ENCODE measurements at regions not wholly inside any gene's neighbourhood (a gene's known extent, or its start where the extent isn't known, plus 50 kb on each side); places are given as distances from the start of the nearest gene placed in this dataset.
"Not testable (repeated sequence)": the region's sequence is repeated elsewhere in the genome, so short reads cannot be mapped to it uniquely, and the experiment has no call there.

DNA sequence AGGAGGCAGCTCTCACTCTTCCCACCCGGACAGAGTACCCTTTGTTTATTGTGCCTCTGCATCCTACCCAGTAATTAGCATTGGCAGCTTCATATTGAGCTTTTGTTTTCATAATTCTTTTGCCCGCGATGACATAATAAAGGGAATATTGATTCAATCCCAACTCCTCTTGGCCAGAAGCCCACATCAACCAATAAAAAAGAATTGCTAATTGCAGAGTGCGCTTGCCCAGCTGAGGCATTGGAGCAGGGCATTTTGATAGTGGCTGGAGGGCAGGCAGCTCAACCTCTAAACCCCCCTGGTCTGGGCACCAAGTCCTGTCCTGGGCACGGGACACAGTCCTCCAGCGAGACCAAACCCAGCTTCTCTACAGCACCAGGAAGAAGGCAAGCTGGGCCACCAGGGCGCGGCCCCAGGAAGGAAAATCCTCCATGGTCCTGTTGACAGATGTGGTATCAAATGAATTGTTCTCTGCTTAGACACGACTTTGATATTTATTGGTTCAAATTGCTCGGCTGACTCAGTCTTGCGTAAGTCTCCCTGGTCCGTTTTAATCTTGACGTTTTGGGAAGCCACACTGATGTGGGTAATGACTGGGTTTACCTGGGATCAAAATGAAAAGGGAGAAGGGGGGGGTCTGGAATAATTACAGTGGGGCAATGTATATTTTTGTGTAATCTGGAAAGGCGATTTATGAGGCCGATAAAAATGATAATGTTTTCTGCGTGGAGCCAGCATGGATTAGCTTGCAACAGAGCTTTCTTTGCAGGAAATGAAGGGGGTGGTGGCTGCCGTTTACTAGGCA is 220.7 kb upstream of the MSX2 start:
- ChIA-PET POLR2A (interaction anchor here (1.2 kb wide), 1 partner anchor 9 kb away, joined by 3 read pairs; no protein-coding TSS in a partner anchor), CTCF (no interaction called here)
- ATAC-seq = no peak
- no peak for DNase-seq
- no peaks in the 10 kb centered on the region for H3K36me3 Mint-ChIP-seq (ENCODE audit: low read depth)
- no peak overlapping the region for H3K4me3 Mint-ChIP-seq
- H3K27me3 Mint-ChIP-seq = peaks cover 2% of the 10 kb centered on the region
- no peak overlapping the region for H3K27ac Mint-ChIP-seq
- H3K9me3 Mint-ChIP-seq = peaks cover 2% of the 10 kb centered on the region
- no peak for TF ChIP-seq CTCF (IDR thresholded peaks at IDR 0.05)
- intact Hi-C loops (cut with micrococcal nuclease) = no loop called here
- no peaks in the 10 kb centered on the region for H3K4me1 Mint-ChIP-seq (ENCODE audit: low read depth)

GRCh38 chr5:174504266-174504726 is 220.1 kb upstream of the MSX2 start:
- no peak overlapping the region for H3K4me3 Mint-ChIP-seq
- no peak overlapping the region for H3K27ac Mint-ChIP-seq
- CTCF ChIA-PET = no interaction called here
- TF ChIP-seq CTCF (IDR thresholded peaks at IDR 0.05) = no peak
- no peaks in the 10 kb centered on the region for H3K4me1 Mint-ChIP-seq (ENCODE audit: low read depth)
- intact Hi-C loops (cut with micrococcal nuclease) = no loop called here
- ATAC-seq (no peak), DNase-seq (no peak)
- POLR2A ChIA-PET = no interaction called here
- H3K27me3 Mint-ChIP-seq = peaks cover 2% of the 10 kb centered on the region
- H3K36me3 Mint-ChIP-seq (ENCODE audit: low read depth) = no peaks in the 10 kb centered on the region
- H3K9me3 Mint-ChIP-seq = peaks cover 2% of the 10 kb centered on the region

- intact Hi-C loops (cut with micrococcal nuclease) = no loop called here
Measured at GRCh38 chr5:174505621-174506020, 218.8 kb upstream of the MSX2 start.

DNA sequence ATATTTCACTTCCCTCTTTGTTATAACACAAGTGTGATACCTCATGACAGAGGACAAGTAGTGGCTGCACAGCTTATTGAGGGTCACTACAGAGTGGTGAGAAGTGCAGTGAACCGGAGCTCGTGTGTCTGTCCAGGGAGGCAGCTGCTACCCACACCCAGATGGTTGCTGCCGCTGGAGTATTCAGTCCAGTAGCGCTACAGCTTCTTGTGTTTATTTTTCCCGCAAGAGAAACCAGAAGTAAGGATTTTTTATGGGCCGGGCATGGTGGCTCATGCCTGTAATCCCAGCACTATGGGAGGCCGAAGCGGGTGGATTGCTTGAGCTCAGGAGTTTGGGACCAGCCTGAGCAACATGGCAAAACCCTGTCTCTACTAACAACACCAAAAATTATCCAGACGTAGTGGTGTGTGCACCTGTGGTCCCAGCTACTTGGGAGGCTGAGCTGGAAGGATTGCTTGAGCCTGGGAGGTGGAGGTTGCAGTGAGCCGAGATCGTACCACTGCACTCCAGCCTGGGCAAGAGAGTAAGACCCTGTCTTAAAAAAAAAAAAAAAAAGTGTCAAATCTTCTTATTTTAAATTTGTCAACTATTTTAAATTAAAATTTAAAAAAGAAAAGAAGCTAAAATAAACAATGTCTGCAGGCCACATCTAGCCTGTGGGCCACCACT is 213.5 kb upstream of the MSX2 start:
- POLR2A ChIA-PET; H3K4me3 Mint-ChIP-seq; H3K27ac Mint-ChIP-seq; CTCF ChIA-PET; ATAC-seq; H3K36me3 Mint-ChIP-seq (ENCODE audit: low read depth); H3K9me3 Mint-ChIP-seq; DNase-seq; H3K4me1 Mint-ChIP-seq (ENCODE audit: low read depth); H3K27me3 Mint-ChIP-seq; intact Hi-C loops (cut with micrococcal nuclease): not testable (repeated sequence)

More at GRCh38 chr5:174505621-174506020, 218.8 kb upstream of the MSX2 start:
- no peak for TF ChIP-seq CTCF (IDR thresholded peaks at IDR 0.05)
- Mint-ChIP-seq H3K27me3 (peaks cover 2% of the 10 kb centered on the region), H3K27ac (no peak overlapping the region), H3K36me3 (ENCODE audit: low read depth) (no peaks in the 10 kb centered on the region), H3K4me1 (ENCODE audit: low read depth) (no peaks in the 10 kb centered on the region), H3K4me3 (no peak overlapping the region), H3K9me3 (no peaks in the 10 kb centered on the region)
- DNase-seq (no peak), ATAC-seq (no peak)
- ChIA-PET CTCF (no interaction called here), POLR2A (no interaction called here)

DNA sequence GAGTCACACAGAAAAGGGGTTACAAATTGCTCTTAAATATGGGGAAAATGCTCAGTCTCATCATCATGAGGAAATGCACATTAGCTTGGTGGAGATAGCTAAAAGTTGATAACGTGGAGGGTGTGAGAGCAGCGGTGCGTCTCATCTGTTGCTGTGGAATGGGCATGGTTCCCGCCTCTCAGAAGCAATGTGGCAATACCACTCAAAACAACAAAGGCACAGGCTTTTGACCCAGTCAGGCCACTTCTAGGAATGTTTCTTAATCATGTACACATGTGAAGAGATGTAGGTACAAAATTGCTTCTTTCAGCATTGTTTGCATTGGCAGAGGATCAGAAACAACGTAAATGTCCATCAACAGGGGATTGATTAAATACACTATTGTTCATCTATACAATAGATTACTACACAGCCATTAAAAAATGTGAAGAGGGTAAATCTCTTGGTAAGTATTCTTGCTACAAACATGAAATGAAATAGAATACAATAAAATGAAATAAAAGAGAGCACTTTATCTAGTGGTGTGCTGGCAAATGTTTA is 212.6 kb upstream of the MSX2 start:
- no peaks in the 10 kb centered on the region for H3K36me3 Mint-ChIP-seq (ENCODE audit: low read depth)
- no peak overlapping the region for H3K27ac Mint-ChIP-seq
- ChIA-PET POLR2A (no interaction called here), CTCF (no interaction called here)
- TF ChIP-seq CTCF (IDR thresholded peaks at IDR 0.05) = no peak
- ATAC-seq (no peak), DNase-seq (no peak)
- no peak overlapping the region for H3K4me3 Mint-ChIP-seq
- no peaks in the 10 kb centered on the region for H3K4me1 Mint-ChIP-seq (ENCODE audit: low read depth)
- peaks cover 2% of the 10 kb centered on the region for H3K27me3 Mint-ChIP-seq
- no peaks in the 10 kb centered on the region for H3K9me3 Mint-ChIP-seq
- intact Hi-C loops (cut with micrococcal nuclease) = no loop called here

Data from activated CD8-positive, alpha-beta T cell treated with anti-CD3 and anti-CD28 coated beads for 36 hours (primary cell).